RWPE1 (cell line): ENCODE measurements at regions not wholly inside any gene's neighbourhood (a gene's known extent, or its start where the extent isn't known, plus 50 kb on each side); places are given as distances from the start of the nearest gene placed in this dataset.

ENCODE experiments used
- CTCF ChIA-PET: fragments of 350-600 bp; sonication (Branson Sonifier 250); formaldehyde crosslinking; extraction: SDS; loops from one replicate; lab custom pipeline; 2021; lab: Yijun Ruan, JAX
- POLR2A ChIA-PET: fragments of 400-600 bp; formaldehyde crosslinking; extraction: SDS; loops from one replicate; lab custom pipeline; 2020; ENCODE audit warnings: antibody characterized with exemption; ENCODE audit not compliant: low non-redundant PET; lab: Yijun Ruan, JAX
- DNase-seq: peaks from one replicate; pipeline ENCODE4 v3.0.0; 2012; ENCODE audit warnings: low spot score
- H3K27ac ChIP-seq: fragments of 450-650 bp; 2 replicates; pipeline ENCODE4 v1.5.1; 2017
- CTCF ChIP-seq: fragments of 450-650 bp; conservative IDR thresholded peaks from 2 replicates; pipeline ENCODE4 v1.5.1; 2017; ENCODE audit warnings: low read depth, mild to moderate bottlenecking

GRCh38 chr19:28737021-28737895 is 475.7 kb downstream of the UQCRFS1 start:
- DNase-seq = peak; percentile 20
- TF ChIP-seq CTCF = peak; percentile 59
- H3K27ac ChIP-seq = no peak overlapping the region
- ChIA-PET CTCF (interaction anchor here (0.6 to 1.2 kb wide), 3 partner anchors 138 to 526 kb away, joined by 3 to 5 read pairs (median 5); no protein-coding TSS in a partner anchor), POLR2A (no interaction called here)

GRCh38 chr19:28736528-28736927 is 476.4 kb downstream of the UQCRFS1 start:
- ChIA-PET POLR2A (no interaction called here), CTCF (interaction anchor here (1.1 to 1.2 kb wide), 2 partner anchors 142 to 527 kb away, joined by 5 read pairs; no protein-coding TSS in a partner anchor)
- no peak for DNase-seq
- no peak overlapping the region for H3K27ac ChIP-seq
- TF ChIP-seq CTCF = no peak

- no peak for DNase-seq
- H3K27ac ChIP-seq = no peak overlapping the region
- ChIA-PET CTCF (no interaction called here), POLR2A (no interaction called here)
- TF ChIP-seq CTCF = no peak
Measured at GRCh38 chr19:28731577-28731976, 481.4 kb downstream of the UQCRFS1 start.

GRCh38 chr19:28730791-28731512 is 482.0 kb downstream of the UQCRFS1 start:
- no peak for DNase-seq
- no peak overlapping the region for H3K27ac ChIP-seq
- no peak for TF ChIP-seq CTCF
- ChIA-PET POLR2A (no interaction called here), CTCF (no interaction called here)

GRCh38 chr19:28727480-28728159 is 485.3 kb downstream of the UQCRFS1 start:
- CTCF ChIA-PET = no interaction called here
- no peak for TF ChIP-seq CTCF
- POLR2A ChIA-PET = no interaction called here
- H3K27ac ChIP-seq = no peak overlapping the region
- DNase-seq = peak; percentile 2
